GM18867 (cell line): ENCODE measurements at regions not wholly inside any gene's neighbourhood (a gene's known extent, or its start where the extent isn't known, plus 50 kb on each side); places are given as distances from the start of the nearest gene placed in this dataset.
"Not testable (repeated sequence)": the region's sequence is repeated elsewhere in the genome, so short reads cannot be mapped to it uniquely, and the experiment has no call there.

Source experiments
- ATAC-seq: cut with Tn5 transposase; IDR thresholded peaks from one replicate; pipeline ENCODE4 v1.9.1; 2021; ENCODE audit warnings: mild to moderate bottlenecking, moderate library complexity; ENCODE audit not compliant: unreplicated experiment

- no peak for ATAC-seq
These were observed 89.3 kb downstream of the MRPL14 start for GRCh38 chr6:44037847-44038542.

GRCh38 chr6:44037276-44037675 lies 90.0 kb downstream of the MRPL14 start:
- not testable (repeated sequence) for ATAC-seq

GRCh38 chr6:44036699-44037101 lies 90.6 kb downstream of the MRPL14 start:
- ATAC-seq: no peak

- ATAC-seq: no peak
These were observed 91.1 kb downstream of the MRPL14 start for GRCh38 chr6:44036196-44036595.

GRCh38 chr6:44035621-44036020 lies 91.6 kb downstream of the MRPL14 start:
- no peak for ATAC-seq

GRCh38 chr6:44034931-44035345 lies 92.3 kb downstream of the MRPL14 start:
- ATAC-seq: no peak

GRCh38 chr6:44034391-44034861 lies 92.8 kb downstream of the MRPL14 start:
- no peak for ATAC-seq

- no peak for ATAC-seq
These were observed 96.3 kb downstream of the MRPL14 start for GRCh38 chr6:44030812-44031454.

GRCh38 chr6:44029444-44030185 lies 97.6 kb downstream of the MRPL14 start:
- ATAC-seq: no peak

- no peak for ATAC-seq
These were observed 98.4 kb downstream of the MRPL14 start for GRCh38 chr6:44028789-44029310.

GRCh38 chr6:44025226-44025625 lies 102.0 kb downstream of the MRPL14 start:
- ATAC-seq: no peak

- ATAC-seq: no peak
These were observed 102.6 kb downstream of the MRPL14 start for GRCh38 chr6:44024574-44025219.

- ATAC-seq: no peak
These were observed 103.4 kb downstream of the MRPL14 start for GRCh38 chr6:44023586-44024454.

GRCh38 chr6:44022671-44023352 lies 104.4 kb downstream of the MRPL14 start:
- no peak for ATAC-seq

- no peak for ATAC-seq
These were observed 105.0 kb downstream of the MRPL14 start for GRCh38 chr6:44022296-44022661.

- no peak for ATAC-seq
These were observed 105.5 kb downstream of the MRPL14 start for GRCh38 chr6:44021589-44022295.

- ATAC-seq: no peak
These were observed 106.4 kb downstream of the MRPL14 start for GRCh38 chr6:44020664-44021425.

- ATAC-seq: no peak
These were observed 107.1 kb downstream of the MRPL14 start for GRCh38 chr6:44020148-44020547.
